HG03135 (cell line): ENCODE measurements at regions not wholly inside any gene's neighbourhood (a gene's known extent, or its start where the extent isn't known, plus 50 kb on each side); places are given as distances from the start of the nearest gene placed in this dataset.
"Not testable (repeated sequence)": the region's sequence is repeated elsewhere in the genome, so short reads cannot be mapped to it uniquely, and the experiment has no call there.

Experiments used
- ATAC-seq: cut with Tn5 transposase; IDR thresholded peaks from one replicate; pipeline ENCODE4 v1.9.1; 2021; ENCODE audit warnings: mild to moderate bottlenecking, moderate library complexity; ENCODE audit not compliant: unreplicated experiment

DNA sequence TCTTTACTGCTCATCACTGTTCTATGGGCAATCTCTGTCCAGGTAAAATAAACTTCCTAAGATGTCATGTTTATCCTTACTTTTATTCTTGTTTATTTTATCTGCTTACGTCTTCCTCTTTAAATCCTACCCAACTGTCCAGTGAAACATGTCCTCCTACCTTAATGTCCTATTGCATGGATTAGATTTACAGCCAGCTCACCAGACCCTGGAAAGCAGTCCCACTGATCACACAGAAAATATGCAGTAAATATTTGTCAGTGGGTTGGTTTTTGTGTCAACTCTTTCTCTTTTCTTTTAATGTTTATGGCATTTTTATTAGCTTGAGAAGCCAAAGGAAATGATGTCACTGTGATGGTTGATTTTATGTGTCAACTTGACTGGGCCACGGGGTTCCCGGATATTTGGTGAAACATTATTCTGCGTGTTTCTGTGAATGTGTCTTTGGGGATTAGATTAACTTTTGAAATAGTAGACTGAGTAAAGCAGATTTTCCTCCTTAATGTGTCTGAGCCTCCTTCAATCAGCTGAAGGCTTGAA is 258.3 kb downstream of the SRGAP2C start:
- no peak for ATAC-seq

DNA sequence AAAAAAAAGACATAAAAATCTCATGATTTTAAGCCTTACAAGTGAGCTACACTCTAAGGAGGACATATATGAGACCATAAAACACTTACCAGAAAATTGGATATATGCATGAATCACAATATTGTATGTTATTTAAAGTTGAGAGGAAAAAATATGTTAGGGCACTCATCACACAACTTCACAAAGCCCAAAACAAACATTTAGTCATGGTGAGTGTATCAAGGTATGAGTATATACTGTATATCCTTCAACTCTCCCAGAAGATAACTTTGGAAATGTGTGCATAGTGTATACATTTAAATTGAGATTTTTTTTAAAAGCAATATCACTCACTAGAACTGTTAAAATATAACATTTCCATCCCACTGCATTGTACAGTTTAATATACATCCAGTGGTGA is 259.3 kb downstream of the SRGAP2C start:
- ATAC-seq: no peak

DNA sequence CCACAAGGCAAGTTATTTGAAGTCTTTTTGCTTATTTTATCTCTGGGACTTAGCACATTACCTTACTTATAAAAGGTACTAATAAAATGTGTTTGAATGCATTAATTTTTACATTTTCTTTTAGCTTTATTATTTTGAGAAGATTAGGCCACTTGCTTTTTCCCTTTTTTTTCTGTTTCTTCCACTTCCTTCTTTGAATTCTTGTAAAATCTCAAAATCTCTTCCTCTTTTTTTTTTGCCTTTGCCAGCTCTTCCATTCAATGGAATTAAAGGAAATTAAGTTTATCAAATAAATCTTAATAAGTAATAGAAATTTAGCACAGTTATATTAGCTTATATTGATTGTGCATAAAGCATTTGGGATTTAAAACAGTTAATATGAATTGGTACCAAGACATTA is 260.9 kb downstream of the SRGAP2C start:
- ATAC-seq: no peak

DNA sequence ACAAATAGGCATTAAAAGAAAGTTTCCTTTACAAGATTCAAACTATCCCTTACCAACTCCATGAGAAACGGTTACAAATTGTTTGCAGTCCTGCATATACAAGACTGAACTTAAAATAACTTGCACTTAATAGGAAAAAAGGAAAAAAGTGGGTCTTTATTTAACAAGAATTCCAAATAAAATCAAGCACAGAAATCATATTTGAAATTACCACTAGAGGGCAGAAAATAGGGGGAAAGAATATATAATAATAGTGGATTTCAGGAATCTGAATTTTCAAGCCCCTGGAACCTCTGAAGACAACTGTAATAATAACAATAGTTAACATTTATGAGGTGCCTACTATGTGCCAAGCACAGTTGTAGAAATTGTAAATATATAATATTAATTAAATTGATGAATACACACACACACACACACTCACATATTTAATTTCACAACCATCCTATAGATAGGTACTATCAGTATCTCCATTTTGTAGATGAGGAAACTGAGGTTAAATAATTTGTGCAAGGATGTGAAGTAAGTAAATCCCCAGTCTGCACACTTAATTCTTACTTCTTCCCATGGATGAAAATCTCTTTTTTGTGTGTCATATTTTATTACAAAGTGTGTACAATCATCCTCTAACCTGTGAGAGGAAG is 262.6 kb downstream of the SRGAP2C start:
- not testable (repeated sequence) for ATAC-seq

DNA sequence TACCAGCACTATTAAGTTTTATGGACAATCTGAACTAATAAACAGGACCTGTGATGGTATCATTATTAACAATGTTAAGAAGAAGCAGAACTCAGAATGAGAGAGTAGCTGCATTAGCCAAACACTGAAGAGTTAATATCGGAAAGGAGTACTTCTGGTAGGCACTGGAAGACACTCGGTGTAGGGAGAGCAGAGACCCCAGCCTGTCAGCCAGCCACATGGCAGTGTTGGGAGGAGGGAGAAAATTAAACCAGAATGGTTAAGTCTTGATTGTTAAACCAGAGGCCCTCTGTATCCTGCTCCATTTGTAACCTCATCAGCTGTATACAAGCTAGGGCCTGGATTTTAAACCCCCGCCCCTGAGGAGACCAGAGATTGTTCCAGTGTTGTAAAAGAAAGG is 263.3 kb downstream of the SRGAP2C start:
- not testable (repeated sequence) for ATAC-seq

DNA sequence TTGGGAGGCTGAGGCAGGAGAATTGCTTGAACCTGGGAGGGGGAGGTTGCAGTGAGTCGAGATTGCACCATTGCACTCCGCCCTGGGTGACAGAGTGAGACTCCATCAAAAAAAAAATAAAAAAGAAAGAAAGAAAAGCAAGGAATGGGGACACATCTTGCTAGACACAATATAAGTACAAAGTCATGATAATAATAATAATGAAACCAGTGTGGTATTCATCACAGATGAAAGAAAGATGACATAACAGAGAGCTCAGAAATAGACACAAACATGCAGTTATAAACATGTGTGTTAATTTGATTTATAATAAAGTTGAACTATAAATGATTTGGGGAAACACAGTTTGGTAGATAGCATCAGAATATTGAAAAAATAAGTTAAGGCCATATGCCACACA is 264.1 kb downstream of the SRGAP2C start:
- ATAC-seq: no peak

DNA sequence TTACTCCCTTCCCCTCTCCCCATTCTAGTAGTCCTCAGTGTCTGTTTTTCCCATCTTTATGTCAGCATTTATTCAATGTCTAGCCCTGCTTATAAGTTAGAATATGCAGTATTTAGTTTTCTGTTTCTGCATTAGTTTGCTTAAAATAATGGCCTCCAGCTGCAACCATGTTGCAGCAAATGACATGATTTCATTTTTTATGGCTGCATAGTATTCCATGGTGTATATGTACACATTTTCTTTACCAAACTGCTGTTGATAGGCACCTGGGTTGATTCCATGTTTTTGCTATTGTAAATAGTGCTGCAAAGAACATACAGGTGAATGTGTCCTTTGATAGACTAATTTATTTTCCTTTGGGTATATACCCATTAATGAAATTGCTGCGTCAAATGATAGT is 267.7 kb downstream of the SRGAP2C start:
- no peak for ATAC-seq

DNA sequence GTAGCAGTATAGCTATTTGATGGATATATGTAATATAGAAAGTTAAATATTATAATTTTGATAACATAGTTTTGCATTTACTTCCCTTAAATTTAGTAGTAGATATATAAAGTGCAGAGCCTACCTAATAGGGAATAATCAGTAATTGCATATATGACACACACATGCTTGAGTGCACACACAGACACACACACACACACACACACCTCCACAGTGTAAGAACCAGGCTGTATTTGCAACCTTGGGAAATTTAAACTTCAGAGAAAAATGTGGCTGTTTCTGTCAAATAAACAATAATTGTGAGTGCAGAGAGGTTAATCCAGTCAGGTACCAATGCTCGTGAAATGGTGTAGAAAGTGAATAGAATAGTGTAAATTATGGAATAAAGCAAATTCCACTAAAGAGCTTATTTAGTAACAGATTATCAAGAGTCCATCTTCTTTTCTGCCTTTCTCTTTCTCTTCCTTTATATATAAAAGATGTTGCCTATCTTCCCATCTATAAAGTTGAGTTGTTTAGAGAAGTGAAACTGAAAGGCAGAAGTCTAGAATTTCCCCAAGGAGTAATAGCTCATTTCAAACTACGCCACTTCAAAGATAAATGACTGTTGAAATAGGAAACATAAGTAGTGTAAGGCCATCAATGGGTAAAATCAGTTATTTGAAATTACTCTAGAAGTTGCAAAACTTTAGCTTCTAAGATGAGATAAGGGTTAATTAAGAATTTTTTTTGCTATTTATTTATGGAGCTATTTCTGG is 273.7 kb downstream of the SRGAP2C start:
- ATAC-seq: peak; percentile 99

DNA sequence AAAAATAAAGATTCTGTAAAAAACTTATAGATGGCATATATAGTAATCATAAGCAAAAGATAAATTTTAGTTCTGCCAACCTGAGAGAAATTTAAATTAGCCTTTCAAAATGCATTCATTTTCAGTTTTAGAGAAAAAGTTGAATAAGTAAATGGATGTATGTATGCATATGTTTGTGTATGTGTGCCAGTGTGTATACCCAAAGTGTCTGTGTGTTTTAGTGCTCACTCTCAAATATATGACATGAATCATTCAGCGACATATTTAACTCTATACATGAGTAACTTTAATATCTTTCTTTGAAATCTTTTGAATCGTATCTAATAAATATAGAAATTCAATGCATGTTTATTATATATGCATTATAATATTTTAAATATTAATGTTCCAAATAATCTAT is 274.5 kb downstream of the SRGAP2C start:
- no peak for ATAC-seq

DNA sequence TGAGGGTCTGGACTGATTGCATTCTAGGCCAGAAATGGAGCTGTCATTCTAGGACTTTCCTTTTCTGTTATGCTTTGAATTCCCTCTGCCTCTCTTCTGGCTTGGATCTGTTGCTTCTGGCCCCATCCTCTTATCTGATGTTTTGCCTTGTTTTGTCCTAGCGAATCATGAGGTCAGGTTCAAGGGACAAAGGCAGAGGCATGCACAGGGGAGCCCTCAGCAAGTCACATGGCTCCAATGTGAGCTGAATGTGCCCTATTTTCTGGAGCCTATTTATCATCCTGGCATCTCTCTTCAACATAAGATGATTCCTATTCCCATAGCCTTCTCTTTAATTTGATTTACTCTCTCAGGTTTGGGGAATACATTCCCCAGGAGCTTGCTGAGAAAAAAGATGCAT is 284.6 kb downstream of the SRGAP2C start:
- not testable (repeated sequence) for ATAC-seq

DNA sequence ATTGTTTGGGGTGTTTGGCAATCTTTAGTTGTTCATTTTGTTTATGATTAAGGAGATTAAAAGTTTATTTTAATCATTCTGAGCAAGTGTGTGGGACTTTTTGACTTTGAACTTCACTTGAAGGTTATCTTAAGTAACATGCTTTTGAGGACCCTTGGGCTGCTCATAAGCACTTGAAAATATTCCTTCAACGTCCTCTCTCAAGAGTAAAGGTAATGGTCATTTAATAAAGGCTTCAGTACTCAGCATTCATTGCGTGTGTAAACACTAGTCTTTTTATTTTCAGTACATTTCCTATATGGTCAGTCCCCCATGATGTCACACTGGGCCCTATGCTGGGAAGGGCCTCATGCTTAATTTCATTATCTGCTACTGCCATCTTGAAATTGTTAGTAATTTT is 285.6 kb downstream of the SRGAP2C start:
- ATAC-seq: not testable (repeated sequence)

DNA sequence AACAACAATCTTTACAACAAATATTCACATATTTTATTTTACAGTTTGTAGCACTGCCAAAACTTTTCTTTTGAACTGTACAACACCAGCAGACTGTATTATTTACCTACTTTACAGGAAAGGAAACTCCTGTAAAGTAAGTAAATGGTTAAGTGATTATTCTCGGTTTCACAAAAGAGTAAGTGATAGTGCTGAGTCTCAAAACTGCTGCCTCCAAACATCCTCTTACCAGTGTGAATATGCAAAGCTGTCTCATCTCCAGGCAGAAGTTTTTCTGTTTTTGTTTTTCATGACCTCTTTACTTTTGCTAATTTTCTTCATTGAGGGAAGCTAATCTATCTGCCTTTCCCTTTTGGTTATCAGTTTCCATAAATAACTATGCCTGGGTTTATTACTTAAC is 286.7 kb downstream of the SRGAP2C start:
- ATAC-seq: peak; percentile 100

DNA sequence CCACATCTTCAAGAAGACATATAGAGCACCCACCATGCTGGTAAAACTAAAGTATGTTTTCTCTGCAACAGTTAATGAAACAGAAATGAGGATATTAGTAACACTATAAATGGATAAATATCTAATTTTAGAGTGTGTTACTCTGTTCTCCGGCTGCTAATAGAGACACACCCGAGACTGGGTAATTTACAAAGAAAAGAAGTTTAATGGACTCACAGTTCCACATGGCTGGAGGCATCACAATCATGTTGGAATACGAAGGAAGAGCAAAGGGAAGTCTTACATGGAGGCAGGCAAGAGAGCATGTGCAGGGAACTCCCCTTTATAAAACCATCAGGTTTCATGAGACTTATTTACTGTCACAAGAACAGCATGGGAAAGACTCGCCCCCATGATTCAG is 287.2 kb downstream of the SRGAP2C start:
- no peak for ATAC-seq

DNA sequence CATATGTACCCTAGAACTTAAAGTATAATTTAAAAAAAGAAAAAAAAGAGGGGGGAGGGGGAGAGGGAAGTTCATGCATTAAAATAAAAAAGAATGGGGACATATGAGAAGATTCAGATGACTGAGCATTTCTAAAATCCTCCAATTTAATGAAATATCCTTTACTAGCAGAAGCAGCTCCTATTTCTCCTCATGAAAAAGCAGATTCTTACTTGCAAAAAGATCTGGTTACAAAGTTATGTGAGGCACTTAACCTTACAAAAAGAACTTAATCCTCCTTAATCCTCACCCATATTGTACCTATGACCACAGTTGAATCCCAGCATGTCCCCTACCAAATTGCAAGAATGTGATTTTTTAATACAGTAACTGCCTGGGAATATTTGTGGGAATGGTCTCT is 298.5 kb downstream of the SRGAP2C start:
- no peak for ATAC-seq

DNA sequence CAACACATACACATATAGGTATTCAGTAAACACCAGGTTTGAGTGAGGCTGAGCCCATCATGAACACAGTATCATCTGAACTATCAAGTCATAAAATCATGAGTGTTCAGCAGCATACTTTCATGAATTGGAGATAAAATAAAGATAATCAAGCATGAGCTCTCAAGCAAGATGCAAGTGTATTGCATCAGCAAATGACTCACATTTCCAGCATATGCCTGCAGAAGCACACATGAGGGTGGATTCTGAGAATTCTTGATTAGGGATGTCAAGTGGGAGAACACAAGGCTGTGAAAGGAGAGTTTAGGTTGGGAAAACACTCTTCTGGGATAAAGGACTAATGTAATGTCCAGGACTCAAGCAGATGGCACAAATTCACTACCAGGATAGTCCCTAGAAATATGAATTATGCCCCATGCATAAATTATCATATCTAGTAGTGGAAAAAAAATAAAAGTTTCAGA is 299.2 kb downstream of the SRGAP2C start:
- no peak for ATAC-seq

DNA sequence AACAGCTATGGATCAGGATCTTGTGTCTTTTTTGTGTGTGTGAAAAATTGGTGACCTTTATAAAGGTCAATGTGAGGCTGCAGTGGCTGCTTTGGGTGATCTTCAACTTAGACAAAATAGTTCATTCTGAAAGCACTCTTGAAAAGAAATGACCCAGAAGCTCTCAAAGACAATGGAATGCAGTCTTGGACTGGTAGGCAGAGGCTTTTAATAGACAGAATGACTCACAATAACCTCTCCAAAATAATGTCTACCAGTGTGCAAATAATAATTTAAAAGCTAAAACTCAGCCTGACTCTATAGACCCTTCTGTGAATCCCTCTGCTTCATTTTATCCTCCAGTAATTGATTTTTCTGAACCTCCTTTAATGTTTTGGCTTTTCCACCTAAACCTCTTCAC is 310.0 kb downstream of the SRGAP2C start:
- not testable (repeated sequence) for ATAC-seq

DNA sequence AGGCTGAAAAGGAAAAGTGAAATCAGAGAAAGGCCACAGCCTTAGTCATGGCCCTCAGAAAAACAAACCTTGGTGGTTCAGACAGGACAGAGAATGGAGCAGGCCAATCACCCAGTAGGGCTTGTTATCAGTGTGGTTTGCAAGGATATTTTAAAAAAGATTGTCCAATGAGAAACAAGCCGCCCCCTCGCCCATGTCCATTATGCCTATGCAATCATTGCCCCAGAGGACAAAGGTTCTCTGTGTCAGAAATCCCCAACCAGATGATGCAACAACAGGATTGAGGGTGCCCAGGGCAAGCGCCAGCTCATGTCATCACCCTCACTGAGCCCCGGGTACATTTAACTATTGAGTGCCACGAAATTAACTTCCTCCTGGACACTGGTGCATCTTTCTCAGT is 326.7 kb downstream of the SRGAP2C start:
- ATAC-seq: not testable (repeated sequence)

DNA sequence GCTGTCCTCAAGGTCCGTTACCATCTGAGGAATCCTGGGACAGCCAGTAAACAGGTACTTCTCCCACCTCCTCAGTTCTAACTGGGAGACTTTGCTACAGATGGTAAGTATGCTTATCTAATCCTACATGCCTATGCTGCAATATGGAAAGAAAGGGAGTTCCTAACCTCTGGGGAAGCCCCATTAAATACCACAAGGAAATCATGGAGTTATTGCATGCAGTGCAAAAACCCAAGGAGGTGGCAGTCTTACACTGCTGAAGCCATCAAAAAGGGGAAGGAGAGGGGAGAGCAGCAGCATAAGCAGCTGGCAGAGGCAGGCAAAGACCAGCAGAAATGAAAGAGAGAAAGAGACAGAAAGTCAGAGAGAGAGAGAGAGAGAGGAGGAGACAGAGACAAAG is 327.1 kb downstream of the SRGAP2C start:
- ATAC-seq: not testable (repeated sequence)

DNA sequence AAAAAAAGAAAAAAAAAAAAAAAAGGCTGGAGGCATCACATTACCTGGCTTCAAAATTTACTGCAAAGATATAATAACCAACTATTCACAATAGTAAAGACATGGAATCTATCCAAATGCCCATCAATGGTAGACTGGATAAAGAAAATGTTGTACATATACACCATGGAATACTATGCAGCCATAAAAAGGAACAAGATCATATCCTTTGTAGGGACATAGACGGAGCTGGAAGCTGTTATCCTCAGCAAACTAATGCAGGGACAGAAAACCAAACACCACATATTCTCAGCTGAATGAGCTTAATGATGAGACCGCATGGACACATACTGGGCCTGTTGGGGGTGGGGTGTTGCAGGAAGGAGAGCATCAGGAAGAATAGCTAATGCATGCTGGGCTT is 330.5 kb downstream of the SRGAP2C start:
- no peak for ATAC-seq

DNA sequence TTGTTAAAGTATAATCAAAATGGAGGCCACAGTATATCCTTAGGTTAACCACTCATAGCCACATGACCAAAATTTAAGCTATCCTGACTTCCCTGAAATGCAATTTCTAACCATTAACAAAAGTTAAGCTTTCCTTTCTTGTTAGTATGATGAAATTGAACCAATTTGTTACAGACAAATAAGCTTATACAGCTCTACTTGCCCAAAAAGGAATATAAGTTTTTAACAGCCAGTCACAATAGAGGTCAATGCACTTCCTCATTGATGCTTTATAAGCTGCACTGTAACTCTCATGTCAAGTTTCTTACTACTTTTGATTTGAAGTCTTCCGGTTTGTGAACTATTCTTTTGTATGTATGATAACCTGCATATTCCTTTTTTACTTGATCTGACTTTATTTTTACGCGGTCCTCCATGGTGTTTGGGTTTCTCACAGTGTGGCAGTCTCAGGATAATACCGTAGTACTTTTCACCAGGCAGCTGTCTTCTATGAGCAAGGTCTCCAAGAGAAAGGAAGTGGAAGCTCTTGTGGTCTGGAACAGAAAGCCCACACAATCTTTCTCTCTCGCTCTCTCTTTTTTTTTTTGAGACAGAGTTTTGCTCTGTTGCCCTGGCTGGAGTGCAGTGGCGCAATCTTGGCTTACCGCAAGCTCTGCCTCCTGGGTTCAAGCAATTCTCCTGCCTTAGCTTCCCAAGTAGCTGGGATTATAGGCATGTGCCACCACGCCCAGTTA is 331.6 kb downstream of the SRGAP2C start:
- peak; percentile 82 for ATAC-seq

DNA sequence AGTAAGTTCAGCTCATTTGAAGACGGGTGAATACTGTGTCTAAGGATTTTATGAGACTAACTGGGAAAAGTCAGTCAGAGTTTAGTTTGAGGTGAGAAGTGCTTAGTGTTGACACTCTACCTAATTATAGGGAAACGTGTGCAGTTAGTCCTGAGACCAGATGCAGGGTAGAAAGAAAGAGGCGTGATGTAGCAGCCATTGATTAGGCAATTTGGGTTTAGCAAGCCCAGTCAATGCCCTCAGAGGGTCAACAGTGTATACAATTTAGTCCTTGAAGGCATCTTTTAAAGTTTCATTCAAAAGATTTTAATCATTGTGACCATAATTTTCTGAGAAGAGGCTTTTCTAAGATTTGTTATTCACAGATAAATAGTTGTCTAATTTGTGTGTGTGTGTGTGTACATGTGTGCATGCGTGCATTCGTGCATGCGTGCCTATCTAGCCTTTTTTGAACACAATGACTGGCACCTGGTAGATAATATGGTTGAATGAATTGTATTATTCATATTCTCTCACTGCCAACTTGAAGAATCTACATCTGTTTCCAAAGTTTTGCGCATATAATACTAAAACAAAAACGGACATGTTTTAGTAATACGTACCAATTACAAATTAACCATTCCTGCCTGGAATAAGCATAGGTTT is 332.9 kb downstream of the SRGAP2C start:
- ATAC-seq: no peak
